ENCODE measurements at regions not wholly inside any gene's neighbourhood (a gene's known extent, or its start where the extent isn't known, plus 50 kb on each side); places are given as distances from the start of the nearest gene placed in this dataset.

DNA sequence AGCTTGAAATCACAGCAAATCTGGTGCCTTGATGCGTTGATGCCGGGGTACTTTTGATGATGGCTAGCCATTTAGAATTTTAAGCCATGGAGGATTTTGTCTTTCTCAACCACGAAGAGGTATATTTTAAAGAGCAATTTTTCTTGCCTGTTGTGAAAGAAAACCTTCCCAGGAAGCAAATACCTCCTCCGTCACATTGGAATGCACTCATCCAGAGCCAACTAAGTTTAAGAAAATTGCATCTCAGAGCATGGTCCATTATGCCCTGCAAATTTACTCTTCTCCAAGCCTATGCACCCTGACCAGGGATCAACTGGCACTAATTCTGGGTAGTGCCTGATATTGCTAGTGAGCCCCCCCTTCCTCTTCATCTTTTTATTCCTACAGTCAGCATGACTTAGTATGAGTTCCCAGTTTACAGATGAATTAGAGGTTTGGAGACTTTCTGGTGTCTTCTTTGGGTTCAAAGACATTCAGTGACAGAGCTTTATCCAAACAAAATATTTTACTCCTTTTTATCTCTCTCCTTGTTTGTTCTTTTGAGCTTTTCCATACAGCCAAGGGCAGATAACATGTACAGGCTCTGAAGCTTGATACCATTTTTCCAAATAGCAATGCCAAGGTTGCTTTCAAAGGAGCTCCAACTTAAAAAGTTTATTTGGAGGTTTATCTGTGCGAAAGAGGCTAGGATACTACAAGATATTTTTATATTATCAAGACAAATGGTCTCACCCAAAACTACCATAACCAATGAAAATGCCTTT, 56.6 kb upstream of the ANK3 start:
- Histone ChIP-seq H3K4me3 (no peak overlapping the region), H3F3A (ENCODE audit: insufficient read depth, low read depth) (peaks cover 4% of the 10 kb centered on the region; the same call in 1 of the 2 replicates), H3K27me3 (ENCODE audit: insufficient read depth, low read depth) (no peaks in the 10 kb centered on the region), H3K9me2 (ENCODE audit: insufficient read depth) (no peaks in the 10 kb centered on the region), H3K79me2 (ENCODE audit: low read depth) (no peaks in the 10 kb centered on the region), H3K4me1 (replicated peaks; ENCODE audit: insufficient read depth) (peaks cover 13% of the 10 kb centered on the region), H3K27ac (0 out of 2 replicates have a peak overlapping the region, but pooled peaks have one; percentile 3), H3K4me2 (peak overlapping the region; percentile 26), H4K20me1 (ENCODE audit: insufficient read depth) (no peaks in the 10 kb centered on the region; the same call in 1 of the 2 replicates), H3K36me3 (ENCODE audit: low read depth) (no peaks in the 10 kb centered on the region), H3K9me3 (ENCODE audit: insufficient read depth, low read depth) (no peaks in the 10 kb centered on the region), H2AFZ (peak overlapping the region; percentile 2; the same call in 1 of the 2 replicates)
- TSS peak; percentile 28 for BruUV-seq (replicated peaks)
- intact Hi-C loops (cut with micrococcal nuclease; ENCODE audit: unreplicated experiment) = loop anchor here (5.0 to 10.0 kb wide), 3 partner anchors 91 to 839 kb away; no protein-coding TSS in a partner anchor
- no peak for DNase-seq
- no peak for TF ChIP-seq EZH2 (IDR thresholded peaks at IDR 0.05; ENCODE audit: low read depth)
- TF ChIP-seq, protein P1, sequence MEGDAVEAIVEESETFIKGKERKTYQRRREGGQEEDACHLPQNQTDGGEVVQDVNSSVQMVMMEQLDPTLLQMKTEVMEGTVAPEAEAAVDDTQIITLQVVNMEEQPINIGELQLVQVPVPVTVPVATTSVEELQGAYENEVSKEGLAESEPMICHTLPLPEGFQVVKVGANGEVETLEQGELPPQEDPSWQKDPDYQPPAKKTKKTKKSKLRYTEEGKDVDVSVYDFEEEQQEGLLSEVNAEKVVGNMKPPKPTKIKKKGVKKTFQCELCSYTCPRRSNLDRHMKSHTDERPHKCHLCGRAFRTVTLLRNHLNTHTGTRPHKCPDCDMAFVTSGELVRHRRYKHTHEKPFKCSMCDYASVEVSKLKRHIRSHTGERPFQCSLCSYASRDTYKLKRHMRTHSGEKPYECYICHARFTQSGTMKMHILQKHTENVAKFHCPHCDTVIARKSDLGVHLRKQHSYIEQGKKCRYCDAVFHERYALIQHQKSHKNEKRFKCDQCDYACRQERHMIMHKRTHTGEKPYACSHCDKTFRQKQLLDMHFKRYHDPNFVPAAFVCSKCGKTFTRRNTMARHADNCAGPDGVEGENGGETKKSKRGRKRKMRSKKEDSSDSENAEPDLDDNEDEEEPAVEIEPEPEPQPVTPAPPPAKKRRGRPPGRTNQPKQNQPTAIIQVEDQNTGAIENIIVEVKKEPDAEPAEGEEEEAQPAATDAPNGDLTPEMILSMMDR (conservative IDR thresholded peaks at IDR 0.05) = no peak
- POLR2A ChIA-PET (ENCODE audit: unreplicated experiment) = no interaction called here
- CTCF ChIA-PET = interaction anchor here (0.6 to 1.0 kb wide), 4 partner anchors 152 to 371 kb away, joined by 3 to 7 read pairs (median 4); no protein-coding TSS in a partner anchor

DNA sequence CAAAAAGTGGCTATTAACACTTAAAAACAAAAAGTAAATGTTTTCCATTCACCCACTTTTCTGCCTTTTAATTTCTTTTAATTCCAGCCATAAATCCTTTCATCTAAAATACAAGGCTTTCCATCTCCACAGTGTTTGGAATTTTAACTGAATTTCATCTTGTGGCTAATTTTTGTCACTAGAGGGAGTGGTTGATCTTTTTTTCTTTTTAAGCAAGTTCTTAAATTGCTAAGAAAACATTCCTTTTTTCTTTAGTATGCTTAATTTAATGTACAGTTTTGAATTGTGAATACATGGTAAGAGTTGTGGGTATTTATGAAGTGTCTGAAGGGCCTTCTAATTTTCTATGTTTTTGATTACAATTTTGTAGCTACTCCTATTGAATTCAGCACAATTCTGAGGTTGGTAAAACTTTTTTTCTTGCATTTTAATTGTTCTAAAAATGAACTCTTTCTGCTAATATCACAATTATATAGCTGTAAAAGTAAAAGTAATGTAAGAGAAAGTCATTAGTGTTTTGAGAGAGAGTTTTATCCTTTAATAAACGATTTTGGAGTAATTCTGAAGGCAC, 54.9 kb upstream of the ANK3 start:
- H3K4me1 ChIP-seq (replicated peaks; ENCODE audit: insufficient read depth) = peaks cover 13% of the 10 kb centered on the region
- ChIA-PET POLR2A (ENCODE audit: unreplicated experiment) (no interaction called here), CTCF (interaction anchor here (0.5 to 2.2 kb wide), 3 partner anchors 202 to 411 kb away, joined by 3 to 8 read pairs (median 4); no protein-coding TSS in a partner anchor)
- H3K36me3 ChIP-seq (ENCODE audit: low read depth) = no peaks in the 10 kb centered on the region
- DNase-seq = no peak
- no peaks in the 10 kb centered on the region for H3K9me2 ChIP-seq (ENCODE audit: insufficient read depth)
- H3K4me2 ChIP-seq = no peak overlapping the region
- no peak overlapping the region for H3K27ac ChIP-seq
- intact Hi-C loops (cut with micrococcal nuclease; ENCODE audit: unreplicated experiment) = loop anchor here (1.0 to 10.0 kb wide), 5 partner anchors 93 to 840 kb away; no protein-coding TSS in a partner anchor
- BruUV-seq (replicated peaks) = no TSS peak
- TF ChIP-seq, protein P1 (conservative IDR thresholded peaks at IDR 0.05) = peak; percentile 82
- no peak for TF ChIP-seq EZH2 (IDR thresholded peaks at IDR 0.05; ENCODE audit: low read depth)
- no peaks in the 10 kb centered on the region; the same call in 1 of the 2 replicates for H4K20me1 ChIP-seq (ENCODE audit: insufficient read depth)
- no peaks in the 10 kb centered on the region for H3K79me2 ChIP-seq (ENCODE audit: low read depth)
- no peak overlapping the region for H3K4me3 ChIP-seq
- no peaks in the 10 kb centered on the region for H3K9me3 ChIP-seq (ENCODE audit: insufficient read depth, low read depth)
- H2AFZ ChIP-seq = no peak overlapping the region
- no peaks in the 10 kb centered on the region for H3K27me3 ChIP-seq (ENCODE audit: insufficient read depth, low read depth)
- peaks cover 4% of the 10 kb centered on the region; the same call in 1 of the 2 replicates for H3F3A ChIP-seq (ENCODE audit: insufficient read depth, low read depth)

DNA sequence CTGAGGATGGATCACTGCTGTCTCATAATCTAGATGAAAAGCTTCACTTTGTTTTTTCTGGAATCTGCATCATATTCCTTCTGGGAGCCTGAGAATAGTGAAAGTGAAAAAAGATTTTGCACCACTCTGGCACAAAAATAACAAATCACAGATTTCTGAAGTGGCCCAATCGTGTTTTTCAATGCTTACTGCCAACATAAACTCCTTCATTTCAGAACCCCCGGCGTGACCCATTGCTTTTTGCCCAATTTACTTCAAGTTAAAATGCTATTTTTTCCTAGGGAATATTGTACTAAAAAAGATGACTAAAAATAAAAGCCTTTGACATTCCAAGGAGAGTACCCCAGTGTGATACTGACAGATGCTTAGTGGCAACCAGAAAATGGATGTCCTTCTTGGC, 53.7 kb upstream of the ANK3 start:
- no peak for DNase-seq
- peaks cover 13% of the 10 kb centered on the region for H3K4me1 ChIP-seq (replicated peaks; ENCODE audit: insufficient read depth)
- no peaks in the 10 kb centered on the region; the same call in 1 of the 2 replicates for H4K20me1 ChIP-seq (ENCODE audit: insufficient read depth)
- BruUV-seq (replicated peaks) = no TSS peak
- H3F3A ChIP-seq (ENCODE audit: insufficient read depth, low read depth) = peaks cover 4% of the 10 kb centered on the region; the same call in 1 of the 2 replicates
- no peak overlapping the region for H3K27ac ChIP-seq
- POLR2A ChIA-PET (ENCODE audit: unreplicated experiment) = interaction anchor here (0.7 kb wide), 1 partner anchor 272 kb away, joined by 3 read pairs; no protein-coding TSS in a partner anchor
- no peak overlapping the region for H2AFZ ChIP-seq
- no peaks in the 10 kb centered on the region for H3K79me2 ChIP-seq (ENCODE audit: low read depth)
- H3K9me2 ChIP-seq (ENCODE audit: insufficient read depth) = no peaks in the 10 kb centered on the region
- no peak overlapping the region for H3K4me3 ChIP-seq
- no peaks in the 10 kb centered on the region for H3K36me3 ChIP-seq (ENCODE audit: low read depth)
- TF ChIP-seq, protein P1 (conservative IDR thresholded peaks at IDR 0.05) = no peak
- TF ChIP-seq EZH2 (IDR thresholded peaks at IDR 0.05; ENCODE audit: low read depth) = no peak
- intact Hi-C loops (cut with micrococcal nuclease; ENCODE audit: unreplicated experiment) = loop anchor here (10.0 kb wide), 2 partner anchors 521 to 841 kb away; no protein-coding TSS in a partner anchor
- CTCF ChIA-PET = interaction anchor here (0.6 to 1.6 kb wide), 4 partner anchors 204 to 288 kb away, joined by 3 to 5 read pairs (median 4); no protein-coding TSS in a partner anchor
- H3K4me2 ChIP-seq = no peak overlapping the region
- H3K27me3 ChIP-seq (ENCODE audit: insufficient read depth, low read depth) = no peaks in the 10 kb centered on the region
- H3K9me3 ChIP-seq (ENCODE audit: insufficient read depth, low read depth) = no peaks in the 10 kb centered on the region

Data from PC-9 (cell line).